HCT116 (cell line): ENCODE measurements at regions not wholly inside any gene's neighbourhood (a gene's known extent, or its start where the extent isn't known, plus 50 kb on each side); places are given as distances from the start of the nearest gene placed in this dataset.

ENCODE experiments used
- ATAC-seq: fragments of 200-7000 bp; cut with Tn5 transposase; 2 replicates; pipeline ENCODE4 v1.9.1; 2020; ENCODE audit warnings: mild to moderate bottlenecking, moderate library complexity
- BruUV-seq: library from RNA; stranded (reverse); fragments of 400-500 nt; replicated peaks from 2 replicates; lab custom pipeline; 2021; lab: Mats Ljungman, UMichigan
- CTCF ChIA-PET: fragments of 300-600 bp; sonication (Branson Sonifier 250); formaldehyde crosslinking; loops from one replicate; lab custom pipeline; 2021; ENCODE audit warnings: antibody characterized with exemption; lab: Charles Lee
- POLR2A ChIA-PET: fragments of 300-600, 350-600 bp; sonication (Branson Sonifier 250); formaldehyde crosslinking; loops from one replicate; lab custom pipeline; 2021; ENCODE audit warnings: antibody characterized with exemption; lab: Charles Lee
- RAD21 ChIA-PET, 2 experiments: fragments of 300-600 bp; sonication (Branson Sonifier 250); formaldehyde crosslinking; loops; one replicate each; lab custom pipeline; 2023; ENCODE audit warnings: low total read pairs in 2 of 2; ENCODE audit not compliant: uncharacterized antibody in 2 of 2, unreplicated experiment in 2 of 2, low non-redundant PET in 1 of 2; lab: Charles Lee
- DNase-seq: peaks from one replicate; pipeline ENCODE4 v3.0.0-alpha.2; 2010; ENCODE audit warnings: low read depth, low spot score
- H2AFZ ChIP-seq: fragments of 200-600 bp; shearing (Covaris generic), sonication (generic); 2 replicates; pipeline ENCODE4 v1.6.1; 2017; ENCODE audit warnings: low read depth, mixed run types, mixed read lengths, antibody characterized with exemption, low read length; ENCODE audit not compliant: poor library complexity, severe bottlenecking
- H3K27ac ChIP-seq: 2 replicates; pipeline ENCODE4 v1.5.1; 2012; ENCODE audit warnings: low read depth, low read length
- H3K27me3 ChIP-seq: fragments of 200-600 bp; sonication (generic); 2 replicates; pipeline ENCODE4 v1.6.1; 2016; ENCODE audit warnings: mixed run types, low read length, mixed read lengths; ENCODE audit not compliant: insufficient read depth
- H3K36me3 ChIP-seq, 2 experiments: fragments of 200-500 bp in 1 of 2; fragments of 200-600 bp in 1 of 2; sonication (Bioruptor generic) in 1 of 2; sonication (generic) in 1 of 2; 2 replicates each; pipeline versions ENCODE4 v1.5.1 to v1.6.1; 2014 to 2016; ENCODE audit warnings: low read length in 2 of 2, inconsistent platforms in 1 of 2, mixed read lengths in 1 of 2, mixed run types in 1 of 2; ENCODE audit not compliant: insufficient read depth in 2 of 2, control insufficient read depth in 1 of 2
- H3K4me1 ChIP-seq, 2 experiments: fragments of 200-600 bp in 1 of 2; sonication (generic) in 1 of 2; 2 replicates each; pipeline versions ENCODE4 v1.5.1 to v1.6.1; 2012 to 2017; ENCODE audit warnings: low read length in 2 of 2, inconsistent platforms in 1 of 2, mild to moderate bottlenecking in 1 of 2, mixed read lengths in 1 of 2, mixed run types in 1 of 2, moderate library complexity in 1 of 2; ENCODE audit not compliant: insufficient read depth in 2 of 2, control insufficient read depth in 1 of 2
- H3K4me2 ChIP-seq: fragments of 200-600 bp; sonication (generic); 2 replicates; pipeline ENCODE4 v1.6.1; 2017; ENCODE audit warnings: mixed run types, low read length, mixed read lengths
- H3K4me3 ChIP-seq, 2 experiments: fragments of 200-600 bp in 1 of 2; sonication (generic) in 1 of 2; replicated peaks in 1 of 2; 2 replicates each; pipeline ENCODE4 v1.5.1; 2011 to 2016; ENCODE audit warnings: low read length in 2 of 2, control low read depth in 1 of 2, low read depth in 1 of 2, mild to moderate bottlenecking in 1 of 2, mixed read lengths in 1 of 2, mixed run types in 1 of 2
- H3K79me2 ChIP-seq: fragments of 200-600 bp; sonication (generic); 2 replicates; pipeline ENCODE4 v1.6.1; 2017; ENCODE audit warnings: mild to moderate bottlenecking, mixed run types, low read length, moderate library complexity, mixed read lengths; ENCODE audit not compliant: insufficient read depth
- H3K9ac ChIP-seq: fragments of 200-600 bp; sonication (generic); 2 replicates; pipeline ENCODE4 v1.6.1; 2016; ENCODE audit warnings: low read length, mixed read lengths
- H3K9me2 ChIP-seq: fragments of 200-600 bp; sonication (generic), shearing (Covaris generic); 2 replicates; pipeline ENCODE4 v1.6.1; 2017; ENCODE audit warnings: mixed run types, mild to moderate bottlenecking, moderate library complexity; ENCODE audit not compliant: insufficient read depth
- H3K9me3 ChIP-seq, 2 experiments: fragments of 200-500 bp in 1 of 2; fragments of 200-600 bp in 1 of 2; sonication (Bioruptor generic) in 1 of 2; sonication (generic) in 1 of 2; 2 replicates each; pipeline ENCODE4 v1.6.1; 2014 to 2017; ENCODE audit warnings: low read length in 2 of 2, mixed read lengths in 2 of 2, inconsistent platforms in 1 of 2, low read depth in 1 of 2, mild to moderate bottlenecking in 1 of 2, mixed run types in 1 of 2, moderate library complexity in 1 of 2; ENCODE audit not compliant: control insufficient read depth in 1 of 2, insufficient read depth in 1 of 2
- H4K20me1 ChIP-seq: fragments of 200-600 bp; sonication (generic), shearing (Covaris generic); 2 replicates; pipeline ENCODE4 v1.6.1; 2017; ENCODE audit warnings: mixed run types, mild to moderate bottlenecking, moderate library complexity; ENCODE audit not compliant: insufficient read depth
- CBX3 ChIP-seq: IDR thresholded peaks from 2 replicates; pipeline ENCODE4 v1.6.1; 2012; ENCODE audit warnings: low read depth
- CEBPB ChIP-seq: IDR thresholded peaks from 2 replicates; pipeline ENCODE4 v1.6.1; 2012; ENCODE audit warnings: low read depth
- ELF1 ChIP-seq: IDR thresholded peaks from 2 replicates; pipeline ENCODE4 v1.6.1; 2012; ENCODE audit warnings: low read depth, borderline replicate concordance
- EZH2phosphoT487 ChIP-seq: fragments of 200-600 bp; IDR thresholded peaks from 2 replicates; pipeline ENCODE4 v1.6.1; 2018; ENCODE audit warnings: antibody characterized with exemption, borderline replicate concordance
- FOSL1 ChIP-seq: IDR thresholded peaks from 2 replicates; pipeline ENCODE4 v1.6.1; 2012; ENCODE audit warnings: low read depth
- JUND ChIP-seq: IDR thresholded peaks from 2 replicates; pipeline ENCODE4 v1.6.1; 2012
- MAX ChIP-seq: IDR thresholded peaks from 2 replicates; pipeline ENCODE4 v1.6.1; 2012
- POLR2A ChIP-seq: IDR thresholded peaks from 2 replicates; pipeline ENCODE4 v1.7.0; 2011; ENCODE audit warnings: borderline replicate concordance; ENCODE audit not compliant: insufficient read depth, insufficient read length; ENCODE audit errors: extremely low read depth
- SIN3A ChIP-seq: IDR thresholded peaks from 2 replicates; pipeline ENCODE4 v1.6.1; 2012; ENCODE audit warnings: low read depth
- TCF7L2 ChIP-seq: IDR thresholded peaks from 2 replicates; pipeline ENCODE4 v1.7.0; 2011; ENCODE audit warnings: borderline replicate concordance, inconsistent platforms; ENCODE audit not compliant: insufficient read depth, insufficient read length; ENCODE audit errors: extremely low read depth
- YY1 ChIP-seq: IDR thresholded peaks from 2 replicates; pipeline ENCODE4 v1.6.1; 2011; ENCODE audit warnings: low read length, low read depth, moderate library complexity, mild to moderate bottlenecking; ENCODE audit not compliant: insufficient replicate concordance; ENCODE audit errors: extremely low read depth
- ZBTB33 ChIP-seq: IDR thresholded peaks from 2 replicates; pipeline ENCODE4 v1.6.1; 2011; ENCODE audit warnings: mild to moderate bottlenecking, low read length, moderate library complexity; ENCODE audit not compliant: insufficient replicate concordance; ENCODE audit errors: extremely low read depth
- ZFX ChIP-seq: fragments of 450-650 bp; IDR thresholded peaks from 2 replicates; pipeline ENCODE4 v1.6.1; 2017
- intact Hi-C: fragments of 100-400 bp; cut with micrococcal nuclease; formaldehyde crosslinking; loops from 2 replicates; pipeline ENCODE4 v1.10.0; 2022
- TF ChIP-seq, protein P1 (sequence below): IDR thresholded peaks from 2 replicates; pipeline ENCODE4 v1.6.1; 2012; ENCODE audit warnings: low read depth
- TF ChIP-seq, protein P2 (sequence below), 3 experiments: fragments of 200-600 bp in 1 of 3; sonication (generic) in 1 of 3; IDR thresholded peaks in 2 of 3; conservative IDR thresholded peaks in 1 of 3; 2 replicates each; pipeline ENCODE4 v1.5.1; 2012 to 2017; ENCODE audit warnings: low read depth in 2 of 3, low read length in 2 of 3, antibody characterized with exemption in 1 of 3, borderline replicate concordance in 1 of 3, control low read depth in 1 of 3, mild to moderate bottlenecking in 1 of 3, mixed read lengths in 1 of 3, mixed run types in 1 of 3, moderate library complexity in 1 of 3; ENCODE audit not compliant: insufficient read depth in 1 of 3

- H3K9me3 ChIP-seq: no peaks in the 10 kb centered on the region
- no TSS peak for BruUV-seq
- CTCF ChIA-PET: no interaction called here
- H2AFZ ChIP-seq: no peak overlapping the region
- TF ChIP-seq ELF1 (no peak), JUND (no peak), SIN3A (no peak), CBX3 (no peak), TCF7L2 (no peak), ZFX (no peak), CEBPB (no peak), FOSL1 (no peak), MAX (no peak), EZH2phosphoT487 (no peak), YY1 (no peak), ZBTB33 (no peak), POLR2A (no peak)
- TF ChIP-seq, protein P1, sequence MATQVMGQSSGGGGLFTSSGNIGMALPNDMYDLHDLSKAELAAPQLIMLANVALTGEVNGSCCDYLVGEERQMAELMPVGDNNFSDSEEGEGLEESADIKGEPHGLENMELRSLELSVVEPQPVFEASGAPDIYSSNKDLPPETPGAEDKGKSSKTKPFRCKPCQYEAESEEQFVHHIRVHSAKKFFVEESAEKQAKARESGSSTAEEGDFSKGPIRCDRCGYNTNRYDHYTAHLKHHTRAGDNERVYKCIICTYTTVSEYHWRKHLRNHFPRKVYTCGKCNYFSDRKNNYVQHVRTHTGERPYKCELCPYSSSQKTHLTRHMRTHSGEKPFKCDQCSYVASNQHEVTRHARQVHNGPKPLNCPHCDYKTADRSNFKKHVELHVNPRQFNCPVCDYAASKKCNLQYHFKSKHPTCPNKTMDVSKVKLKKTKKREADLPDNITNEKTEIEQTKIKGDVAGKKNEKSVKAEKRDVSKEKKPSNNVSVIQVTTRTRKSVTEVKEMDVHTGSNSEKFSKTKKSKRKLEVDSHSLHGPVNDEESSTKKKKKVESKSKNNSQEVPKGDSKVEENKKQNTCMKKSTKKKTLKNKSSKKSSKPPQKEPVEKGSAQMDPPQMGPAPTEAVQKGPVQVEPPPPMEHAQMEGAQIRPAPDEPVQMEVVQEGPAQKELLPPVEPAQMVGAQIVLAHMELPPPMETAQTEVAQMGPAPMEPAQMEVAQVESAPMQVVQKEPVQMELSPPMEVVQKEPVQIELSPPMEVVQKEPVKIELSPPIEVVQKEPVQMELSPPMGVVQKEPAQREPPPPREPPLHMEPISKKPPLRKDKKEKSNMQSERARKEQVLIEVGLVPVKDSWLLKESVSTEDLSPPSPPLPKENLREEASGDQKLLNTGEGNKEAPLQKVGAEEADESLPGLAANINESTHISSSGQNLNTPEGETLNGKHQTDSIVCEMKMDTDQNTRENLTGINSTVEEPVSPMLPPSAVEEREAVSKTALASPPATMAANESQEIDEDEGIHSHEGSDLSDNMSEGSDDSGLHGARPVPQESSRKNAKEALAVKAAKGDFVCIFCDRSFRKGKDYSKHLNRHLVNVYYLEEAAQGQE: no peak
- TF ChIP-seq, protein P2, sequence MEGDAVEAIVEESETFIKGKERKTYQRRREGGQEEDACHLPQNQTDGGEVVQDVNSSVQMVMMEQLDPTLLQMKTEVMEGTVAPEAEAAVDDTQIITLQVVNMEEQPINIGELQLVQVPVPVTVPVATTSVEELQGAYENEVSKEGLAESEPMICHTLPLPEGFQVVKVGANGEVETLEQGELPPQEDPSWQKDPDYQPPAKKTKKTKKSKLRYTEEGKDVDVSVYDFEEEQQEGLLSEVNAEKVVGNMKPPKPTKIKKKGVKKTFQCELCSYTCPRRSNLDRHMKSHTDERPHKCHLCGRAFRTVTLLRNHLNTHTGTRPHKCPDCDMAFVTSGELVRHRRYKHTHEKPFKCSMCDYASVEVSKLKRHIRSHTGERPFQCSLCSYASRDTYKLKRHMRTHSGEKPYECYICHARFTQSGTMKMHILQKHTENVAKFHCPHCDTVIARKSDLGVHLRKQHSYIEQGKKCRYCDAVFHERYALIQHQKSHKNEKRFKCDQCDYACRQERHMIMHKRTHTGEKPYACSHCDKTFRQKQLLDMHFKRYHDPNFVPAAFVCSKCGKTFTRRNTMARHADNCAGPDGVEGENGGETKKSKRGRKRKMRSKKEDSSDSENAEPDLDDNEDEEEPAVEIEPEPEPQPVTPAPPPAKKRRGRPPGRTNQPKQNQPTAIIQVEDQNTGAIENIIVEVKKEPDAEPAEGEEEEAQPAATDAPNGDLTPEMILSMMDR (IDR thresholded peaks at IDR 0.05 in 2 of 3, conservative IDR thresholded peaks at IDR 0.05 in 1 of 3; ENCODE audit: borderline replicate concordance in 1 of 3, insufficient read depth in 1 of 3, low read depth in 2 of 3, low read length in 2 of 3): no peak
- H3K27ac ChIP-seq: no peak overlapping the region
- H3K4me2 ChIP-seq: no peak overlapping the region
- H3K36me3 ChIP-seq: no peaks in the 10 kb centered on the region
- H3K9me2 ChIP-seq: no peaks in the 10 kb centered on the region
- H4K20me1 ChIP-seq: no peaks in the 10 kb centered on the region
- peaks cover 86% of the 10 kb centered on the region for H3K27me3 ChIP-seq
- RAD21 ChIA-PET: no interaction called here
- POLR2A ChIA-PET: no interaction called here
- no peaks in the 10 kb centered on the region for H3K4me1 ChIP-seq
- H3K9ac ChIP-seq: no peak overlapping the region
- DNase-seq (no peak), ATAC-seq (no peak)
- no peaks in the 10 kb centered on the region for H3K79me2 ChIP-seq
- intact Hi-C loops: no loop called here
- H3K4me3 ChIP-seq: no peak overlapping the region
Observed at GRCh38 chr17:6208608-6209180, 138.5 kb downstream of the WSCD1 start.
